Suprapubic skin (tissue), 4 donors: ENCODE measurements at regions not wholly inside any gene's neighbourhood (a gene's known extent, or its start where the extent isn't known, plus 50 kb on each side); places are given as distances from the start of the nearest gene placed in this dataset.

ENCODE experiments used
- CTCF ChIP-seq, 2 donors: fragments of 200-600 bp in 1 of 2; fragments of 450-650 bp in 1 of 2; sonication (generic) in 1 of 2; IDR thresholded peaks; one replicate each; pipeline ENCODE4 v1.5.1; 2016 to 2019; ENCODE audit warnings: antibody characterized with exemption in 2 of 2, mild to moderate bottlenecking in 1 of 2, moderate library complexity in 1 of 2
- POLR2A ChIP-seq, 2 donors: fragments of 450-650 bp; IDR thresholded peaks; one replicate each; pipeline ENCODE4 v1.6.1; 2017; ENCODE audit warnings: antibody characterized with exemption in 2 of 2, mild to moderate bottlenecking in 2 of 2, moderate library complexity in 2 of 2
- POLR2AphosphoS5 ChIP-seq, 3 donors: sonication (generic); formaldehyde crosslinking; IDR thresholded peaks; one replicate each; pipeline ENCODE4 v1.6.1; 2017; ENCODE audit warnings: antibody characterized with exemption in 3 of 3

DNA sequence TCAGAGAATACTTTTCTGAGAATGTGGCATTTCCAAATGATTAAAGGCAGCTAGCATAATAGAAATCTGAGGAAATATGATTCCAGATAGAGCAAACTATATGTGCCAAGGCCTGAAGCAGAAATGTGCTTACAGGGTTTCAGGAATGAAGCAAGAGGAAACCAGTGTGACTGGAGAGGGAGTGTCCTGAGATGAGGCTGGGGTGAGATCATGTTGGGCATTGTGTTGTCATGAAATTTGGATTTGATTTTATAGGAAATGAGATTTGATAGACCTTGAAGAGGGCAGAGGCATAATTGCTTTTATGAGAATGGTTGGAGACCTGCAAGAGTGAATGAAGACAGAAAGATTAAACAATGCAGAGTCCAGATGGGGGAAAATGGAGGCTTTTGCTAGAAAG, 338.1 kb upstream of the SNX7 start:
- no peak for TF ChIP-seq CTCF (IDR thresholded peaks at IDR 0.05)
- TF ChIP-seq POLR2AphosphoS5 (IDR thresholded peaks at IDR 0.05) = peak in 1 of 3 donors; percentile 57
- no peak for TF ChIP-seq POLR2A (IDR thresholded peaks at IDR 0.05)
